ENCODE measurements at regions not wholly inside any gene's neighbourhood (a gene's known extent, or its start where the extent isn't known, plus 50 kb on each side); places are given as distances from the start of the nearest gene placed in this dataset.

- TF ChIP-seq CTCF (IDR thresholded peaks at IDR 0.05; ENCODE audit: borderline replicate concordance, insufficient read depth, low read depth, low read length) = no peak
- H3K4me3 ChIP-seq (ENCODE audit: low read depth, low read length) = no peak overlapping the region
These were observed 236.9 kb downstream of the REEP3 start for GRCh38 chr10:63758080-63758479.

GRCh38 chr10:63759335-63759734 lies 238.1 kb downstream of the REEP3 start:
- no peak overlapping the region for H3K4me3 ChIP-seq (ENCODE audit: low read depth, low read length)
- TF ChIP-seq CTCF (IDR thresholded peaks at IDR 0.05; ENCODE audit: borderline replicate concordance, insufficient read depth, low read depth, low read length) = no peak

- no peak for TF ChIP-seq CTCF (IDR thresholded peaks at IDR 0.05; ENCODE audit: borderline replicate concordance, insufficient read depth, low read depth, low read length)
- H3K4me3 ChIP-seq (ENCODE audit: low read depth, low read length) = no peak overlapping the region
These were observed 239.0 kb downstream of the REEP3 start for GRCh38 chr10:63760034-63760707.

GRCh38 chr10:63760708-63761047 lies 239.5 kb downstream of the REEP3 start:
- TF ChIP-seq CTCF (IDR thresholded peaks at IDR 0.05; ENCODE audit: borderline replicate concordance, insufficient read depth, low read depth, low read length) = no peak
- H3K4me3 ChIP-seq (ENCODE audit: low read depth, low read length) = no peak overlapping the region

- no peak for TF ChIP-seq CTCF (IDR thresholded peaks at IDR 0.05; ENCODE audit: borderline replicate concordance, insufficient read depth, low read depth, low read length)
- H3K4me3 ChIP-seq (ENCODE audit: low read depth, low read length) = no peak overlapping the region
These were observed 240.0 kb downstream of the REEP3 start for GRCh38 chr10:63761243-63761642.

GRCh38 chr10:63763744-63764143 lies 242.5 kb downstream of the REEP3 start:
- no peak for TF ChIP-seq CTCF (IDR thresholded peaks at IDR 0.05; ENCODE audit: borderline replicate concordance, insufficient read depth, low read depth, low read length)
- no peak overlapping the region for H3K4me3 ChIP-seq (ENCODE audit: low read depth, low read length)

GRCh38 chr10:63765126-63765525 lies 243.9 kb downstream of the REEP3 start:
- no peak for TF ChIP-seq CTCF (IDR thresholded peaks at IDR 0.05; ENCODE audit: borderline replicate concordance, insufficient read depth, low read depth, low read length)

More at GRCh38 chr10:63765126-63765525, 243.9 kb downstream of the REEP3 start:
- H3K4me3 ChIP-seq (ENCODE audit: low read depth, low read length) = no peak overlapping the region

Data from GM12875 (cell line).